Spleen (tissue), 11 donors: ENCODE measurements at regions not wholly inside any gene's neighbourhood (a gene's known extent, or its start where the extent isn't known, plus 50 kb on each side); places are given as distances from the start of the nearest gene placed in this dataset.

Experiments used
- DNase-seq: peaks from one replicate; pipeline ENCODE4 v3.0.0-alpha.2; 2020
- H3K27ac ChIP-seq, 8 donors: fragments of 200-600 bp; sonication (generic) in 7 of 8; 1 replicate in 4 of 8; 2 replicates in 4 of 8; pipeline versions ENCODE4 v1.5.0 to v1.8.0; 2016 to 2021; ENCODE audit warnings: inconsistent platforms in 4 of 8, mild to moderate bottlenecking in 4 of 8, moderate library complexity in 1 of 8
- H3K27me3 ChIP-seq, 7 donors: fragments of 200-600 bp; sonication (generic) in 6 of 7; replicated peaks in 1 of 7; 1 replicate in 4 of 7; 2 replicates in 3 of 7; pipeline versions ENCODE4 v1.5.0 to v1.8.0; 2016 to 2021; ENCODE audit warnings: inconsistent platforms in 3 of 7, mild to moderate bottlenecking in 1 of 7
- H3K36me3 ChIP-seq, 6 donors: fragments of 200-600 bp; sonication (generic) in 5 of 6; 1 replicate in 4 of 6; 2 replicates in 2 of 6; pipeline versions ENCODE4 v1.5.0 to v1.8.0; 2016 to 2021; ENCODE audit warnings: inconsistent platforms in 2 of 6
- H3K4me1 ChIP-seq, 6 donors: fragments of 200-600 bp; sonication (generic) in 5 of 6; 1 replicate in 3 of 6; 2 replicates in 3 of 6; pipeline versions ENCODE4 v1.5.0 to v1.8.0; 2016 to 2021; ENCODE audit warnings: inconsistent platforms in 3 of 6
- H3K4me3 ChIP-seq, 8 donors: fragments of 200-600 bp; sonication (generic) in 7 of 8; 1 replicate in 4 of 8; 2 replicates in 4 of 8; pipeline versions ENCODE4 v1.5.0 to v1.8.0; 2016 to 2021; ENCODE audit warnings: inconsistent platforms in 4 of 8, mild to moderate bottlenecking in 4 of 8, moderate library complexity in 2 of 8
- H3K9me3 ChIP-seq, 8 donors: fragments of 200-600 bp; sonication (generic) in 7 of 8; 1 replicate in 4 of 8; 2 replicates in 4 of 8; pipeline versions ENCODE4 v1.5.0 to v1.8.0; 2016 to 2021; ENCODE audit warnings: inconsistent platforms in 4 of 8
- CTCF ChIP-seq, 11 experiments: fragments of 200-600 bp in 7 of 11; fragments of 450-650 bp in 4 of 11; sonication (generic) in 4 of 11; IDR thresholded peaks in 8 of 11; conservative IDR thresholded peaks in 3 of 11; 1 replicate in 7 of 11; 2 replicates in 4 of 11; pipeline versions ENCODE4 v1.4.0 to v1.8.0; 2016 to 2021; ENCODE audit warnings: antibody characterized with exemption in 11 of 11, inconsistent platforms in 4 of 11, mild to moderate bottlenecking in 1 of 11
- POLR2A ChIP-seq, 3 donors: fragments of 450-650 bp; IDR thresholded peaks; one replicate each; pipeline ENCODE4 v1.5.1; 2017; ENCODE audit warnings: antibody characterized with exemption in 3 of 3, mild to moderate bottlenecking in 1 of 3
- POLR2AphosphoS5 ChIP-seq, 3 donors: sonication (generic); formaldehyde crosslinking; IDR thresholded peaks; one replicate each; pipeline ENCODE4 v1.5.1; 2017; ENCODE audit warnings: antibody characterized with exemption in 3 of 3
- WGBS, 5 donors: extraction: QIAGEN DNeasy Blood & Tissue Kit in 3 of 5; methylation state at CpG; one replicate each; pipeline versions ENCODE4 v1.1.5 to v1.1.7; 2013 to 2018; 5-methylcytosine and 5-hydroxymethylcytosine counted together
- intact Hi-C: fragments of 100-400 bp; cut with DNase I; formaldehyde crosslinking; loops from one replicate; pipeline ENCODE4 v1.15.0; 2023; ENCODE audit warnings: low total_unique reads
- donor health status: healthy with polysubstance abuse.
- donor health status: DM: no; HTN: no; CAD: no; lungs with moderate emphysema.
- donor health status: DM: no; HTN: no; CAD: no.
- donor health status: Bipolar disorder and iron deficiency.
- donor health status: healthy.
- donor health status: DM: no; HTN: no; CAD: no.
- donor health status: DM: yes; HTN: yes; CAD: no.

- Histone ChIP-seq H3K4me3 (no peak overlapping the region), H3K9me3 (no peaks in the 10 kb centered on the region), H3K4me1 (no peaks in the 10 kb centered on the region), H3K27me3 (no peaks in the 10 kb centered on the region), H3K36me3 (no peaks in the 10 kb centered on the region), H3K27ac (no peak overlapping the region)
- intact Hi-C loops: no loop called here
- DNase-seq: no peak
- 87 to 95% (median 91%) methylated on average over 4 of the region's 4 CpGs for WGBS, 5 donors
- no peak for TF ChIP-seq POLR2AphosphoS5 (IDR thresholded peaks at IDR 0.05)
- no peak for TF ChIP-seq CTCF (IDR thresholded peaks at IDR 0.05 in 8 of 11, conservative IDR thresholded peaks at IDR 0.05 in 3 of 11)
These were observed 677.0 kb downstream of the RNF144A start for GRCh38 chr2:7594211-7594610.

DNA sequence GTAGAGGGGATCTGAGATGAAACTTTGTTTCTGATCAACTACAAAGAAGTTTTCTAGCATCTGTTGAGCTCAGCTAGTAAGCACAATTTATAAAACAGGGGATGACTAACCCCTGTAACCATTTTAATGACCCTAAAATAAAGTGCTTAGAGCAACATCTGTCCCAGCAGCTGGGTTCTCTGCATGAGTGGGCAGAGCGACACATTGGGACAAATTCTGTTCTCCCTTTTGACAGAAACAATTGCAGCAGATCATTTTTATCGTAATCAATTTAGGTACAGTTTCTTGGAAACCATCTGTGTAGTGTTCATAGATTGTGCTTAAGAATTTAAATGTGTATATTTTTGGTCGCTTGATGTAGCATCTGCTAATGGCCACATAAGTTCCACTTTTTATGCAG, 678.0 kb downstream of the RNF144A start:
- Histone ChIP-seq H3K27ac (no peak overlapping the region), H3K27me3 (no peaks in the 10 kb centered on the region), H3K4me1 (no peaks in the 10 kb centered on the region), H3K36me3 (no peaks in the 10 kb centered on the region), H3K9me3 (no peaks in the 10 kb centered on the region), H3K4me3 (no peak overlapping the region)
- no peak for DNase-seq
- intact Hi-C loops: no loop called here
- no peak for TF ChIP-seq POLR2A (IDR thresholded peaks at IDR 0.05)
- TF ChIP-seq CTCF (IDR thresholded peaks at IDR 0.05 in 8 of 11, conservative IDR thresholded peaks at IDR 0.05 in 3 of 11): no peak
- TF ChIP-seq POLR2AphosphoS5 (IDR thresholded peaks at IDR 0.05): no peak
- WGBS, 5 donors: 58 to 87% (median 74%) methylated on average over 3 of the region's 3 CpGs

DNA sequence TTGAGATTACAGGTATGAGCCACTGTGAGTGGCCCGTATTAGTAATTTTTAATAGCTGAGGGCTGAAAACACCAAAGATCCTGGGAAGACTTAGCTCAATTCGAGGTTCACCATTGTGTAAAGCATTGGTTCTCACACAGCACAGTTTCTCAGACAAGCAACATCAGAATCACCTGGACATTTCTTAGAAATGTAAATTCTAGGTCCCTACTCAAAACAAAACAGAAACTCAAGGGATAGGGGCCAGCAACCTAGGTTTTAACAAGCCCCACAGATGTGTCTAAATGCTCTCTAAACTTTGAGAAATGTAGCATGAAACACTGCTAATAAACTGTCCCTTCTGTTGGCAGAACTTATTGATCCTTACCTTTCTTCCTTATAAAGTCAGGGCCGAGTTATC, 681.2 kb downstream of the RNF144A start:
- Histone ChIP-seq H3K9me3 (peaks cover 0 to 11% (median 0%) of the 10 kb centered on the region in 8 donors), H3K4me1 (no peaks in the 10 kb centered on the region), H3K4me3 (no peak overlapping the region), H3K27me3 (no peaks in the 10 kb centered on the region), H3K27ac (no peak overlapping the region), H3K36me3 (no peaks in the 10 kb centered on the region)
- no peak for TF ChIP-seq POLR2A (IDR thresholded peaks at IDR 0.05)
- 87 to 93% (median 89%) methylated on average over 3 of the region's 3 CpGs for WGBS, 5 donors
- no peak for DNase-seq
- intact Hi-C loops: no loop called here

- Histone ChIP-seq H3K9me3 (peaks cover 0 to 11% (median 0%) of the 10 kb centered on the region in 8 donors), H3K27me3 (no peaks in the 10 kb centered on the region), H3K36me3 (no peaks in the 10 kb centered on the region), H3K27ac (no peak overlapping the region), H3K4me1 (no peaks in the 10 kb centered on the region), H3K4me3 (no peak overlapping the region)
- no peak for DNase-seq
- intact Hi-C loops: no loop called here
- TF ChIP-seq POLR2A (IDR thresholded peaks at IDR 0.05): no peak
- TF ChIP-seq CTCF (IDR thresholded peaks at IDR 0.05 in 8 of 11, conservative IDR thresholded peaks at IDR 0.05 in 3 of 11): no peak
- no peak for TF ChIP-seq POLR2AphosphoS5 (IDR thresholded peaks at IDR 0.05)
- WGBS, 5 donors: 89 to 99% (median 96%) methylated on average over 22 to 24 of the region's 24 CpGs
These were observed 682.4 kb downstream of the RNF144A start for GRCh38 chr2:7599462-7600258.
